ENCODE measurements at regions not wholly inside any gene's neighbourhood (a gene's known extent, or its start where the extent isn't known, plus 50 kb on each side); places are given as distances from the start of the nearest gene placed in this dataset.

GRCh38 chr11:69396051-69396947 is 85.2 kb upstream of the LINC01488 start:
- TF ChIP-seq, protein P1, sequence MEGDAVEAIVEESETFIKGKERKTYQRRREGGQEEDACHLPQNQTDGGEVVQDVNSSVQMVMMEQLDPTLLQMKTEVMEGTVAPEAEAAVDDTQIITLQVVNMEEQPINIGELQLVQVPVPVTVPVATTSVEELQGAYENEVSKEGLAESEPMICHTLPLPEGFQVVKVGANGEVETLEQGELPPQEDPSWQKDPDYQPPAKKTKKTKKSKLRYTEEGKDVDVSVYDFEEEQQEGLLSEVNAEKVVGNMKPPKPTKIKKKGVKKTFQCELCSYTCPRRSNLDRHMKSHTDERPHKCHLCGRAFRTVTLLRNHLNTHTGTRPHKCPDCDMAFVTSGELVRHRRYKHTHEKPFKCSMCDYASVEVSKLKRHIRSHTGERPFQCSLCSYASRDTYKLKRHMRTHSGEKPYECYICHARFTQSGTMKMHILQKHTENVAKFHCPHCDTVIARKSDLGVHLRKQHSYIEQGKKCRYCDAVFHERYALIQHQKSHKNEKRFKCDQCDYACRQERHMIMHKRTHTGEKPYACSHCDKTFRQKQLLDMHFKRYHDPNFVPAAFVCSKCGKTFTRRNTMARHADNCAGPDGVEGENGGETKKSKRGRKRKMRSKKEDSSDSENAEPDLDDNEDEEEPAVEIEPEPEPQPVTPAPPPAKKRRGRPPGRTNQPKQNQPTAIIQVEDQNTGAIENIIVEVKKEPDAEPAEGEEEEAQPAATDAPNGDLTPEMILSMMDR (conservative IDR thresholded peaks at IDR 0.05): no peak
- Mint-ChIP-seq H3K9me3 (peaks cover 20% of the 10 kb centered on the region in 2 experiments), H3K4me1 (peaks cover 2 to 10% of the 10 kb centered on the region in 2 experiments; a peak in 3 of 4 replicates), H3K27ac (no peak overlapping the region), H3K27me3 (ENCODE audit: low read depth) (peaks cover 4% of the 10 kb centered on the region), H3K4me3 (no peak overlapping the region), H3K36me3 (ENCODE audit: insufficient read depth in 1 of 3, low read depth in 3 of 3) (peaks cover 2 to 15% (median 7%) of the 10 kb centered on the region in 3 experiments; a peak in 6 of 7 replicates)
- no peak overlapping the region for H2BK20ac ChIP-seq (ENCODE audit: low read depth, low read length, poor library complexity, severe bottlenecking)
- H2BK5ac ChIP-seq (ENCODE audit: insufficient read length, low read length): no peak overlapping the region
- no peaks in the 10 kb centered on the region for H4K20me1 ChIP-seq (ENCODE audit: control insufficient read depth, insufficient read depth, insufficient read length)
- no peak overlapping the region for H4K5ac ChIP-seq (ENCODE audit: insufficient read length, low read depth, low read length)
- H3K23ac ChIP-seq (ENCODE audit: insufficient read length, low read depth, low read length): no peak overlapping the region
- no peaks in the 10 kb centered on the region for H3K4me1 ChIP-seq (ENCODE audit: insufficient read depth, low read length)
- peaks cover 5% of the 10 kb centered on the region for H3K9me3 ChIP-seq (ENCODE audit: control insufficient read depth, low read depth, low read length)
- no peak overlapping the region for H3K9ac ChIP-seq (ENCODE audit: extremely low read depth, insufficient read length, low read length)
- no peak overlapping the region for H3K4me2 ChIP-seq (ENCODE audit: insufficient read depth, insufficient read length, low read length)
- H4K8ac ChIP-seq (replicated peaks; ENCODE audit: insufficient read length, low read depth, low read length): no peak overlapping the region
- no peak overlapping the region for H3K4ac ChIP-seq (ENCODE audit: low read depth, low read length)
- H3K56ac ChIP-seq (ENCODE audit: insufficient read length, low read depth, low read length): no peak overlapping the region
- no peak overlapping the region for H2BK120ac ChIP-seq (ENCODE audit: low read depth, low read length, poor library complexity, severe bottlenecking)
- DNase-seq: no peak
- H3K14ac ChIP-seq (ENCODE audit: insufficient read depth, low read length): no peak overlapping the region
- WGBS (ENCODE audit: extremely low coverage, insufficient read length, low lambda C conversion rate): no CpG with 5 or more reads among the region's 14 CpGs
- no peaks in the 10 kb centered on the region for H3K79me2 ChIP-seq (ENCODE audit: insufficient read depth, low read length)
- no peaks in the 10 kb centered on the region for H3K23me2 ChIP-seq (ENCODE audit: insufficient read length, low read depth, low read length, poor library complexity, severe bottlenecking)
- no peak overlapping the region for H3K27ac ChIP-seq (ENCODE audit: insufficient read length, low read depth, low read length)
- no peak overlapping the region for H3T11ph ChIP-seq (ENCODE audit: low read length)
- H2AK5ac ChIP-seq (ENCODE audit: insufficient read length, low read length): no peak overlapping the region
- no peaks in the 10 kb centered on the region for H3K27me3 ChIP-seq (ENCODE audit: insufficient read depth, low read length)
- H2BK15ac ChIP-seq (ENCODE audit: low read depth, low read length): no peak overlapping the region
- H2BK12ac ChIP-seq (ENCODE audit: insufficient read length, low read depth, low read length): no peak overlapping the region
- H2AFZ ChIP-seq (ENCODE audit: low read length): no peak overlapping the region
- H4K91ac ChIP-seq (ENCODE audit: insufficient read length, low read depth, low read length): no peak overlapping the region
- H3K18ac ChIP-seq (ENCODE audit: insufficient read length, low read depth, low read length): no peak overlapping the region
- H3K79me1 ChIP-seq (ENCODE audit: insufficient read depth, low read depth, low read length, poor library complexity, severe bottlenecking): no peaks in the 10 kb centered on the region

Measured in H9 (cell line).